ENCODE measurements at regions not wholly inside any gene's neighbourhood (a gene's known extent, or its start where the extent isn't known, plus 50 kb on each side); places are given as distances from the start of the nearest gene placed in this dataset.

GRCh38 chr6:112799889-112800288, 452.8 kb downstream of the RFPL4B start:
- TF ChIP-seq POLR2AphosphoS5 (IDR thresholded peaks at IDR 0.05) (no peak), CTCF (IDR thresholded peaks at IDR 0.05) (no peak)
